ENCODE measurements at regions not wholly inside any gene's neighbourhood (a gene's known extent, or its start where the extent isn't known, plus 50 kb on each side); places are given as distances from the start of the nearest gene placed in this dataset.

- no peak overlapping the region for H3K27ac ChIP-seq (replicated peaks)
- intact Hi-C loops (cut with micrococcal nuclease): no loop called here
- DNase-seq: no peak
- H3K27me3 ChIP-seq (ENCODE audit: low read depth): peaks cover 44% of the 10 kb centered on the region
- H3K9me3 ChIP-seq (replicated peaks): no peaks in the 10 kb centered on the region
- TF ChIP-seq CTCF (IDR thresholded peaks at IDR 0.05; ENCODE audit: borderline replicate concordance): no peak
- no peaks in the 10 kb centered on the region for H3K36me3 ChIP-seq
- H3K4me1 ChIP-seq: no peaks in the 10 kb centered on the region
- no peak overlapping the region for H3K4me3 ChIP-seq
Measured at GRCh38 chr13:31433746-31434145, 234.0 kb downstream of the B3GLCT start.

GRCh38 chr13:31434613-31435012 lies 234.8 kb downstream of the B3GLCT start:
- no peaks in the 10 kb centered on the region for H3K36me3 ChIP-seq
- no peak for TF ChIP-seq CTCF (IDR thresholded peaks at IDR 0.05; ENCODE audit: borderline replicate concordance)
- intact Hi-C loops (cut with micrococcal nuclease): no loop called here

GRCh38 chr13:31435536-31435935 lies 235.8 kb downstream of the B3GLCT start:
- Histone ChIP-seq H3K27ac (replicated peaks) (no peak overlapping the region), H3K9me3 (replicated peaks) (no peaks in the 10 kb centered on the region), H3K36me3 (no peaks in the 10 kb centered on the region), H3K27me3 (ENCODE audit: low read depth) (peaks cover 44% of the 10 kb centered on the region), H3K4me3 (no peak overlapping the region), H3K4me1 (no peaks in the 10 kb centered on the region)
- DNase-seq: no peak
- TF ChIP-seq CTCF (IDR thresholded peaks at IDR 0.05; ENCODE audit: borderline replicate concordance): no peak
- intact Hi-C loops (cut with micrococcal nuclease): no loop called here

More at GRCh38 chr13:31434613-31435012, 234.8 kb downstream of the B3GLCT start:
- H3K4me3 ChIP-seq: no peak overlapping the region
- H3K4me1 ChIP-seq: no peaks in the 10 kb centered on the region
- H3K9me3 ChIP-seq (replicated peaks): no peaks in the 10 kb centered on the region
- DNase-seq: no peak
- peaks cover 44% of the 10 kb centered on the region for H3K27me3 ChIP-seq (ENCODE audit: low read depth)
- H3K27ac ChIP-seq (replicated peaks): no peak overlapping the region

- peaks cover 51% of the 10 kb centered on the region for H3K27me3 ChIP-seq (ENCODE audit: low read depth)
- H3K9me3 ChIP-seq (replicated peaks): no peaks in the 10 kb centered on the region
- no peak for TF ChIP-seq CTCF (IDR thresholded peaks at IDR 0.05; ENCODE audit: borderline replicate concordance)
- no peak overlapping the region for H3K4me3 ChIP-seq
- no peak overlapping the region for H3K27ac ChIP-seq (replicated peaks)
- intact Hi-C loops (cut with micrococcal nuclease): no loop called here
- H3K36me3 ChIP-seq: no peaks in the 10 kb centered on the region
- H3K4me1 ChIP-seq: no peaks in the 10 kb centered on the region
- DNase-seq: no peak
Measured at GRCh38 chr13:31436478-31436877, 236.7 kb downstream of the B3GLCT start.

GRCh38 chr13:31437975-31438374 lies 238.2 kb downstream of the B3GLCT start:
- peaks cover 51% of the 10 kb centered on the region for H3K27me3 ChIP-seq (ENCODE audit: low read depth)
- H3K4me3 ChIP-seq: no peak overlapping the region
- H3K4me1 ChIP-seq: peaks cover 6% of the 10 kb centered on the region
- no peak for DNase-seq
- no peaks in the 10 kb centered on the region for H3K36me3 ChIP-seq
- no peaks in the 10 kb centered on the region for H3K9me3 ChIP-seq (replicated peaks)
- intact Hi-C loops (cut with micrococcal nuclease): no loop called here
- no peak for TF ChIP-seq CTCF (IDR thresholded peaks at IDR 0.05; ENCODE audit: borderline replicate concordance)
- no peak overlapping the region for H3K27ac ChIP-seq (replicated peaks)

GRCh38 chr13:31440132-31440531 lies 240.4 kb downstream of the B3GLCT start:
- H3K27me3 ChIP-seq (ENCODE audit: low read depth): peaks cover 40% of the 10 kb centered on the region
- no peak for DNase-seq
- no peak for TF ChIP-seq CTCF (IDR thresholded peaks at IDR 0.05; ENCODE audit: borderline replicate concordance)
- H3K27ac ChIP-seq (replicated peaks): no peak overlapping the region
- peaks cover 12% of the 10 kb centered on the region for H3K4me1 ChIP-seq
- intact Hi-C loops (cut with micrococcal nuclease): no loop called here
- no peaks in the 10 kb centered on the region for H3K36me3 ChIP-seq
- H3K4me3 ChIP-seq: no peak overlapping the region
- no peaks in the 10 kb centered on the region for H3K9me3 ChIP-seq (replicated peaks)

Measured in left ventricle myocardium inferior (tissue), 1 donor.